GM21390 (cell line): ENCODE measurements at regions not wholly inside any gene's neighbourhood (a gene's known extent, or its start where the extent isn't known, plus 50 kb on each side); places are given as distances from the start of the nearest gene placed in this dataset.
"Not testable (repeated sequence)": the region's sequence is repeated elsewhere in the genome, so short reads cannot be mapped to it uniquely, and the experiment has no call there.

Source experiments
- ATAC-seq: cut with Tn5 transposase; IDR thresholded peaks from one replicate; pipeline ENCODE4 v1.9.1; 2021; ENCODE audit not compliant: unreplicated experiment

DNA sequence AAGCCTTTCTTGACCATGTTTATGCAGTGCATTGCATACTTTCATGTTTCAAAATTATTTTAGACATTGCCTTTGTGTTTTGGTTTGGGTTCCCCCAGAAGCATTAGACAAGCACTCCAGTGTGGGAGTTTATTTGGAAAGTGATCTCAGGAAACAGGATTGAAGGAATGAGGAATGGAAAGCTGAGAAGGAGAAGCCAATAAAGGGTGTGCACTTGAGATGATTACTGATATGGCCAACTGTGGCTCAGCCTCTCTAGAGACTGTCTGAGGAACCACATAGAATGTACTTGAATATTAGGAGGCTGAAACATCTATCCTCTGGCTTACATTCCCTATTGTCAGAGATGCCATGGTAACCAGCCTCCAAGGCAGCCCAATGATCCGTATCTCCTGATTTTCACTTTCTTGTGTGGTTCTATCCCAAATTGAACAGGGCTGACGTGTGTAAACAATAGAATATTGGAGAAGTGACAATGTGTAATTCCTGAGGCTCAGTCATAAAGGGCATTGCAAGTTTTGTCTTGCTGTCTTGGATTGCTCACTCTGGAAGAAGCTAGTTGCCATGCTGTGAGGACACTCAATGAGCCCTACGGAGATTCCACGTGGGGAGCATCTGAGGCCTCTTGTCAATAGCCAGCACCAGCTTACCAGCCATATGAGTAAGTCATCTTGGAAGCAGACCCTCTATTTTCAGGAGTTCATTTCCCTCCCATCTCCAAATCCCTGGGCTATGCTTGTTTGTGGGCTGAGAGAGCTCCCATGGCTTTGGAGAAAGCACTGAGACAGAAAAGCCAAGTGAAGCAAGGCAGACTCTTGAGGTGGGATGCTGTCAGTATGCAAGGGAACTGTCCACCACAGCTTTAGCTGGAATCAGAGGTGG is 84.7 kb downstream of the SCN11A start:
- ATAC-seq = no peak

DNA sequence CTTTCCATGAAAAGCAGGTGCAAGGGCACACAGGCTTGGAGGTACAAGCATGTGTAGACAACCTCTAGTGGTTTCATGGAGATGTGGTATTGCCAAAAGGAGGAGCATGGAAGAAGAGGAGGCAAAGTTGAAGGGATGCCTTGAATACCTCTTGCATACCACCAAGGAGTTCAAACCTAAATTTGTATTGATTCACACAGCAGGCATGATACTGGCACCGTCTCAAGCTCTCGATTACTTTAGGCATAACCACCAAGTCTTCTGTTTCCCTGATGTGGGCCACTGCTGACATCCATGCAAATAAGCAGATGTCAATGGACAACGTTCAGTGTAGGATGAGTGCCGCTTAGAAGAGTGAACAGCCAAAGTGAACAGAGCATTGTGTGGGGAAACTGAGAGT is 87.1 kb downstream of the SCN11A start:
- no peak for ATAC-seq

DNA sequence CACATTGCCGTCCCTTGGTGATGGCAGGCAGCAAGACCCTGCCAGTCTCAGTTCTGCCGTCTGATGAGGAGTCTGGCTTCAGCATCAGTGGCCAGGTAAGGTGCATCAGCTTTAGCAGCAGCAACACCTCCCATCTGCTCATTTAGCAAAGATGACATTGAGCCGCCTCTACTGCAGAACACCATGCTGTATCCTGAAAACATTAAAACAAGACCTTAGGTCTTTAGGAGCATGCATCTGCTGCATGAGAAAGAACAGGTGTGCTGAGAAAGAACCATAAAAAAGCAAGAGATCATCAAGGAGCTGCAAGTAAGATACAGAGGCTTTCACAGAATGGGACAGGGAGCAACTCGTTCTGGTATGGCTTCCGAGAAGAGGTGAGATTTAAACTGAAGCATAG is 87.5 kb downstream of the SCN11A start:
- no peak for ATAC-seq

DNA sequence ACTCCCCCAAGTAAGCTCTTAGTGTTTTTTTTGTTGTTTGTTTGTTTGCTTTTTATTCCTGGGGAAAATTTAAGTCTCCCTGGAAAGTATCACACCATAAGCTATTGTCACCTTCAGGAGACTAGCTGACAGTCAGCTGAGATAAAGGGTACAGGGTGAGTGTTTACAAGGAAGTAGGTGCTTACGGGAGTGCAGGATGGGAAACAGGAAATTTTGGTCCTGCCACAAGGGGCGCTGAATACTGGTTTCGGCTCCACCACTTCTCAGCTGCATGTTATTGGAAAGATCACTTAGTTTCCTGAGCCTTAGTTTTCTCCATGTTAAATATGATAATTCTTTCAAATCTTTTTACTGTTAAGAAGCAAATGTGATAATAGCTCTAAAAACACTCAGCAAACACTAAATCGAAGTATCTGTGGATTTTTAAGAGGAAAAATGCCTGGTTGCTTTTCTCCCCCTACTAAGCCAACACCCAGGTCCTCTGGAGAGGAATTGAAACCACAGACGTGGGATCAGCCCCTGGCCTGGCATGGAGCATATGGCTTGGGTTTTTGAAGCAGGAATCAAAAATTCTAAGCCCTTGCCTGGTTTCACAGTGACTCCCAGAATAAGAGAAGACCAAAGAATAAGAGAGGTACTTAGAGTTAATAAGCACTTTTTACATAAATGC is 90.7 kb downstream of the SCN11A start:
- no peak for ATAC-seq

DNA sequence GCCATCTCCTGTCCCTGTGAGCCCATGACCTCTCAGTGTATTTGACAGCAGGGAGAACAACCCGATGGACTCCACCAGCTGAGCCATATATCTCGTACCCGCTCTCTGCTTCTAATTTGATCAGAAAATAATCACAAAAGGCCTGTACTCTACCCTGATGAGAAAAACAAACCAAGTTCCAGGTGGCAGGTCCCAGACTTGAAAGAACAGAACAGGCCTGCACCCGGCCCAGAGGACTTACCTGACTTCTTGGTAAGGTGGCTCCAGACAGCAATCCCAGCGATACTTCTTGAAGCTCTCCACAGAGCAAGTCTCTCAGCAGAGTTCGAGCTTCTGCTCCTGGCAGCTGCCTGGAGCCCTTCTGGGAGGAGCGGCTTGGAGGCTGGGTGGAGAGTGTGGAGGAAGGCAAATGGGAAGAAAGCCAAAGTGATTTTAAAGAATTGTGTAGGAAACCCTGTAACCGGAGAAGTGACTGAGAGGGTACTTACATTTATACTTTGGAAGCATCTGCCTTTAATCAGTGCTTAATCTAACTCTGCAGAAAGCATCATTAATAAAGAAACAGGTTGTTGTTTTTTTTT is 91.6 kb downstream of the SCN11A start:
- no peak for ATAC-seq

DNA sequence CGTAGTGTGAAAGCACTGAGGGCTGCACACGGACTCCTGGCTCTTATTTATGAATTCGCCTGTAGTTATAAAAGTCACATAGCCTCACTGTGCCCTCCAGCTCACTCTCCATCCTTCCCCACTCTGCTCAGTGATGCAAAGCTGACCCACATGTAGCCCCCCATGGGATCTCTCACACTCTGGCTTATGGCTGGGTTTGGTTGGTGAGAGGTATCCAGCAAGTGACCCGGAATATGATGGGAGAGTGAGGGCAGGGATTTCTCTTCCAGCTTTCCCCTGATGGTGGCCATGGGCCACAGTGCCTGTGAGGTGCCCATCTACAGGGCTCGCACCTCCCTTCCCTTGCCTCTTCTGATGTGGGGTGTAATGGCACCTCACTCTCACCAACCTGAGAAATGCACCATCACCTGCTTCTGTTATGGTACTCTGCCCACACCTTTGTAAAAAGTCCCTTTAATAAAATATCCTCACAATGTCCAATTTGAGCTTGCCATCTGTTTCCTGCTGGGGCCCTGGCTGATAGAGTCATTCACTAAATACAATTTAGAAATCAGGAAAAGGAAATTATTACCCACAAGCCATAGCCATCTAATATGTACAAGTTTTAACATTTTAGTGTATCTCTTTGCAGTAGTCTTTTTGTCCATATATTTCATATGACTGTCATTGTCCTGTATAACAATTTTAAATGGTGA is 93.6 kb downstream of the SCN11A start:
- no peak for ATAC-seq

DNA sequence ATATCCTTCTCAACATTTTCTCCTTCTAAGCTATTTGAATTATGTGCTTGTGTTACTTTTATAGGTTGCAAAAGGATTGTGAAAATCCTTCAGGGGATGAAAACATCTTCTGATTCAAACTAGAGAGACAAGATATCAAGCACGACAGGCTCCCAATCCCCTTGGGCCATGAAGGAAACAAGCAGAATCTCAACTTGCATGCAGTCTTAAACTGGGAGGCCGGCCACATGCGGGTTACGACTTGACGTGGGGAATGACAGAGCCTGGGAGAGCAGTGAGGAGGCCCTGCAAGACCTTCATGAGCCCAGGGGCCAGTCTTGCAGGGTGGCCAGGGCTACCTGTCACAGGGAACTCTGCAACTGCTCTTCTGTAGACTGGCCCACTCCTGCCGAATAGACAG is 94.4 kb downstream of the SCN11A start:
- ATAC-seq = no peak

DNA sequence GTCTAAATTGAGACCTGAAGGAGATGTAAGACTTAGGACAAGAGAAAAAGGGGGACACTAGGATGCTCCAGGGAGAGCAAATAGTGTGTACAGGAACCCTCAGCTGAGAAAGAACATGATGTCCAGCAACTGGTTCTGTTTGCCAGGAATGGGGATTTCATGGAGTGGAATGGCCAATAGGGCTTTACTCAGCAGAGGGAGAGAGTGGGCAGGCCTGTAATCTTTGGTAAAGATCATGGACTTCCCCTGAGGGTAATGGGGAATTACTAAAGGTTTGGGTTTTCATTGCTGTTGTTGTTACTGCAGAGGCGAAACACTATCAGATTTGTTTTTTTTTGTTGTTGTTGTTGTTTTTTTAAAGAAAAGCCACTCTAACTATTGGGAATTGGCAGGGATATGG is 99.0 kb downstream of the SCN11A start:
- ATAC-seq = no peak

DNA sequence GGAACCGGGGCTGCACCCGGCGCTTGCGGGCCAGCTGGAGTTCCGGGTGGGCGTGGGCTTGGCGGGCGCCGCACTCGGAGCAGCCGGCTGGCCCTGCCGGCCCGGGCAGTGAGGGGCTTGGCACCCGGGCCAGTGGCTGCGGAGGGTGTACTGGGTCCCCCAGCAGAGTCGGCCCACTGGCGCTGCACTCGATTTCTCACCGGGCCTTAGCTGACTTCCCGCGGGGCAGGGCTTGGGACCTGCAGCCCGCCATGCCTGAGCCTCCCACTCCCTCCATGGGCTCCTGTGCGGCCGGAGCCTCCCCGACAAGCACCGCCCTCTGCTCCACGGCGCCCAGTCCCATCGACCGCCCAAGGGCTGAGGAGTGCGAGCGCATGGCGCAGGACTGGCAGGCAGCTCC is 100.6 kb downstream of the SCN11A start:
- not testable (repeated sequence) for ATAC-seq

DNA sequence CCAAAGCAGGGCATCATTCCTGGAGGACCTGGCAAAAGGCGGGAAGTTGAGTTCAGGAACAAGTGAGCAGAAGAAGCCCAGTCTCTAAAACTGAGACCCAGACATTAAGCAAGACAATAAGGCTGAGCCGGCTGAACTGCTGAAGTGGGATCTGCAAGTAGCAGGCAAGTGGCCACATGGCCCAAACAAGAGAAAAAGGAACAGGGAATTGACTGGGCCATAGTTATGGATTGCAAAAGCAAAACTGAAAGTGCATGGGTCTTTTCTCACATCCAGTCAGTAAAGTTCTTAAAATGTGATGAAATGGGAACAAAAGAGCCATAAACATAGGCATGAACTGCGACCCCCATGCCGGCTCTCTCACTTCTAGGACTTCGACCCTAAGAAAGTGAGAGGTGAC is 101.2 kb downstream of the SCN11A start:
- no peak for ATAC-seq

DNA sequence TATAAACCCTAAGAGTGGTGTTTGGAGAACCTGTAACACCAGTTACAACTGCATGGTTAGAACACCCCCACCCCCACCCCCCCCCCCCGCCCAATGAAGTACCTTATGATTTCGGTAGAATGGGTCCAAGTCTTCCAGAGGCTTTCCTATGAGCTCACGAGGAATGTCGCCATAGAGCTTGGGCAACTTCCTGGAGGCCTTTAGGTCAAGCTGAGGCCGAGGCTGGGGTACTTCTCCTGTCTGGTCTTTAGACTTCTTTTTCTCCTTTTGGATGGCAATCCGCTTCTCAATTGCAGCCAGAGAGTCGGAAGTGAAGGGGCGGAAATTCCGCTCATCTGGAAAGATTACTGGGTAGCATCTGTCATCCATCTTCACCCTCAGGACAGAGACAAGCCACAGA is 101.8 kb downstream of the SCN11A start:
- no peak for ATAC-seq

DNA sequence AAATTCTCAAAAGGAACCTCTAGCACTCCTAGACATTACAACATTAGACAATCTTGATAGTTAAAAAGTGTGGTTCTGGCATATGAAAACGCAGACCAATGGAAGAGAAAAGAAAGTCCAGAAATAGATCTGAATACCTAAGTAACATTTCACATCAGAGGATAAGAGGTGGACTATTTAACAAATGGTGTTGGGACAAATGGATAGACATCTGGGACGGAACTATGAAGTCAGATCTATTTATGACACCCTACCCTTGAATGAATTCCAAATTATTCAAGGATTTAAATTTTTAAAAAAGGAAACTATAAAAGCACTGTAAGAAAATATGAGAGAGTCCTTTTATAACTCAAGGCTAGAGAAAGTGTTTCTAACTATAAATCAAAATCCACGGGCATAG is 111.3 kb downstream of the SCN11A start:
- ATAC-seq = no peak

DNA sequence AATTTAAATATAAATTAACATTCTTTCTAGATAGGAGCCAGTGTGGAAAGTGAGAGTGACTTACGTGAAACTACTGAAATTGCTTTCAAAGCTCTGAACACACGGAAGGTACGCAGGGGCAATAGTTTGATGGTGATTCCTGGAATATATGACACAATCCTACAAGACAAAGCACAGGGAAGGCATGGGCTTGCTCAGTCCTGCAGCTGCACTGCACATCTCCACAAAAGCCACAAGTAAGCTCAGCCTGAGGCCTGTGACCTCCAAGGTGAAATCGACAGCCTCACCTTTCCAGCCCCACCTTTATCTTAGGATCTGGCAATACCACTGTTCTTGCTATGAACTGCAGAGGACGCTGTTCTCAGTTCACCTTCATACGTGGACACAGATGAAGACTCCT is 109.3 kb upstream of the SCN10A start:
- ATAC-seq = no peak

DNA sequence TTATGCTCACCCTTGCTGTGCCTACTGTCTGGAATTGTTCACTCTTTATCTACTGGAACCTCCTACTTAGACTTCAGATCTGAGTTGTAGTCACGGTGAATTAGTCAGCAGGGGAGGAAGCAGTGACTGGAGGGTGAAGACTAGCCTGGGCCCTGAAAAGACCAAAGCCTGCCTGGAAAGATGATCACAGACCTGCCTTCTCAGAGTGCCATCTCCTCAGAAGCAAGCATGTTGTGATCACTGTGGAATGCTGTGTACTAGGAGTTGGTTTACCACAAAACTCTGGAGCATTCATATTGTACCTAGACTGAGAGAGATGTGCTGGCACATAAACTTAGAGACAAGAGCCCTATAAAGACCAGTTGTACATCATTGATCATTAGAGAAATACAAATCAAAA is 100.7 kb upstream of the SCN10A start:
- no peak for ATAC-seq

DNA sequence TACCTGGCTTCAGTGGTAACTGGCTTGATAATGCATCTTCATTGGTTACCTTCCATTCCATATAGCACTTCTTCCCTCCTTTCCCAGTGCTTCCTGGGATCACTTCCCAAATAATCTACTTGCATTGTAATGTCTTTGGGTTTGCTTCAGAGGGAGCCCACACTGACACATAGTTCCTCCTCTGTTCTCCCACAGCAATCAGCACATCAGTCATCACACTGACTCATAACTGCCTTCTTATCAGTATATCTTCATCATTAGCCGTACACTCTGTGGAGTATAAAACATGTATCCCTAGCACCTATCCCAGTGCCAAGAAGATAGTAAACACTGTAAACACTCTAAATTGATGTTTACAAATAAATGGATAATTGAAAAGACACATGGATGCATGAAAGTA is 91.4 kb upstream of the SCN10A start:
- ATAC-seq = no peak

DNA sequence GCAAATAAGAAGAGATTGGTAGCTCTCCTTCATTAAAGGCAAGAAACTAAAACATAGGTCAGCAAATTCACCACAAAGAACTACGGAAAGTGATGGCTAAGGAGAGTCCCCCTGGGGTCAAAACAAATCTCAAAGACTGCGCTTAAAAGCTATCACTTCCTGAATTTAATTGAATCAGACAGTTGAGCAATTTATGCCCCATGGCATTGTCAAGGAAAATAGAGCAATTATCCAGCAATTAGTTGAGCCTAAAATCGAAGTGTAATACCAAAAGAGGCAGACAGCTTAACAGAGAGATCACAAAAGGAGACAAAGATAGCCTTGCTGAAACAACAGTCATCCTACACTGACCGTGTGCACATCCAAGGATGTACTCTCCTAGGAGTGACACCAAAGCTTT is 74.4 kb upstream of the SCN10A start:
- ATAC-seq = no peak

DNA sequence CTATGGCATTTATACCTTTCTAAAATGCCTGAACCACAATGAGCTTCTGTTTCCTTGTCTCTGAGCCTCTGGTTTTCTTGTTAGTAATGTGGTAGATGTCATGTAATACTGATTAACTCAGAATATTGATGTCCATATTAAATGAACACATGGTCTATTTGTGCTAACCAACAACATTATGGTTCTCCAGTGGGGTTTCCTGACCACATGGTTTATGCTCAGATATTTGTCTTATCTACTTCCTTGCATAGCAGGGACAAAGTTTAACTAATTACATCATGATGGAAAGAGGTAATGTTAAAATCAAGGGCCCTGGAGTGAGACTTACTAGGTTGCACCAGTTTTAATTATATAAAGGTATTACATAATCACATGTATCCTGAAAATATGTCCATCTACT is 62.6 kb upstream of the SCN10A start:
- no peak for ATAC-seq
